ENCODE measurements at regions not wholly inside any gene's neighbourhood (a gene's known extent, or its start where the extent isn't known, plus 50 kb on each side); places are given as distances from the start of the nearest gene placed in this dataset.

GRCh38 chr2:235305678-235306077 is 188.2 kb upstream of the AGAP1 start:
- no peak for TF ChIP-seq BHLHE40 (IDR thresholded peaks at IDR 0.05; ENCODE audit: borderline replicate concordance)
- no peak for TF ChIP-seq HDGF (IDR thresholded peaks at IDR 0.05; ENCODE audit: borderline replicate concordance)
- TF ChIP-seq, protein P1, sequence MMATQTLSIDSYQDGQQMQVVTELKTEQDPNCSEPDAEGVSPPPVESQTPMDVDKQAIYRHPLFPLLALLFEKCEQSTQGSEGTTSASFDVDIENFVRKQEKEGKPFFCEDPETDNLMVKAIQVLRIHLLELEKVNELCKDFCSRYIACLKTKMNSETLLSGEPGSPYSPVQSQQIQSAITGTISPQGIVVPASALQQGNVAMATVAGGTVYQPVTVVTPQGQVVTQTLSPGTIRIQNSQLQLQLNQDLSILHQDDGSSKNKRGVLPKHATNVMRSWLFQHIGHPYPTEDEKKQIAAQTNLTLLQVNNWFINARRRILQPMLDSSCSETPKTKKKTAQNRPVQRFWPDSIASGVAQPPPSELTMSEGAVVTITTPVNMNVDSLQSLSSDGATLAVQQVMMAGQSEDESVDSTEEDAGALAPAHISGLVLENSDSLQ (IDR thresholded peaks at IDR 0.05), result no peak
- no peak for TF ChIP-seq ELF4 (IDR thresholded peaks at IDR 0.05)
- no peak for TF ChIP-seq SP1 (IDR thresholded peaks at IDR 0.05)
- no peak for TF ChIP-seq FOXM1 (IDR thresholded peaks at IDR 0.05; ENCODE audit: borderline replicate concordance)
- TF ChIP-seq ARNT (IDR thresholded peaks at IDR 0.05), result no peak
- no peak for TF ChIP-seq SUZ12 (IDR thresholded peaks at IDR 0.05)
- TF ChIP-seq CTBP1 (IDR thresholded peaks at IDR 0.05; ENCODE audit: borderline replicate concordance), result no peak

Data from HEK293T (cell line).